Neural cell (in vitro differentiated cells): ENCODE measurements at regions not wholly inside any gene's neighbourhood (a gene's known extent, or its start where the extent isn't known, plus 50 kb on each side); places are given as distances from the start of the nearest gene placed in this dataset.

ENCODE experiments used
- H2AFZ ChIP-seq: fragments of 200-600, 300-800 bp; sonication (generic), shearing (Covaris generic); 2 replicates; pipeline ENCODE4 v1.6.0; 2014; ENCODE audit warnings: low read depth, mild to moderate bottlenecking, antibody characterized with exemption, low read length, moderate library complexity
- H3F3A ChIP-seq: fragments of 200-600 bp; shearing (Covaris generic); 2 replicates; pipeline ENCODE4 v1.6.1; 2016; ENCODE audit warnings: mild to moderate bottlenecking, moderate library complexity, mixed read lengths, antibody characterized with exemption, low read length; ENCODE audit not compliant: insufficient read depth, poor library complexity, severe bottlenecking
- H3K27ac ChIP-seq: fragments of 200-600, 300-800 bp; sonication (generic), shearing (Covaris generic); 2 replicates; pipeline ENCODE4 v1.5.1; 2014; ENCODE audit warnings: mild to moderate bottlenecking, low read length, moderate library complexity
- H3K27me3 ChIP-seq: fragments of 300-800, 200-600 bp; sonication (generic), shearing (Covaris generic); 2 replicates; pipeline ENCODE4 v1.6.0; 2014; ENCODE audit warnings: mild to moderate bottlenecking, low read depth, low read length, moderate library complexity; ENCODE audit not compliant: insufficient read depth
- H3K36me3 ChIP-seq: fragments of 300-800, 200-600 bp; sonication (generic), shearing (Covaris generic); 2 replicates; pipeline ENCODE4 v1.5.1; 2014; ENCODE audit warnings: mild to moderate bottlenecking, antibody characterized with exemption, low read length, moderate library complexity; ENCODE audit not compliant: insufficient read depth
- H3K4me2 ChIP-seq: fragments of 300-800, 200-600 bp; sonication (generic), shearing (Covaris generic); 2 replicates; pipeline ENCODE4 v1.6.0; 2014; ENCODE audit warnings: mild to moderate bottlenecking, low read length
- H3K4me3 ChIP-seq: fragments of 300-800, 200-600 bp; sonication (generic), shearing (Covaris generic); 2 replicates; pipeline ENCODE4 v1.5.1; 2014; ENCODE audit warnings: mild to moderate bottlenecking, low read length, moderate library complexity
- H3K79me2 ChIP-seq: fragments of 200-600 bp; shearing (Covaris generic); replicated peaks from 2 replicates; pipeline ENCODE4 v1.6.0; 2014; ENCODE audit warnings: mild to moderate bottlenecking, low read length, moderate library complexity; ENCODE audit not compliant: insufficient read depth
- H3K9ac ChIP-seq: fragments of 300-800, 200-600 bp; sonication (generic), shearing (Covaris generic); 2 replicates; pipeline ENCODE4 v1.6.1; 2016; ENCODE audit warnings: mild to moderate bottlenecking, low read length, mixed read lengths
- H3K9me2 ChIP-seq: fragments of 200-600 bp; shearing (Covaris generic); 2 replicates; pipeline ENCODE4 v1.6.1; 2016; ENCODE audit warnings: mild to moderate bottlenecking, low read length, mixed read lengths; ENCODE audit not compliant: insufficient read depth
- H3K9me3 ChIP-seq: fragments of 200-600, 300-800 bp; sonication (generic), shearing (Covaris generic); 2 replicates; pipeline ENCODE4 v1.6.1; 2016; ENCODE audit warnings: mild to moderate bottlenecking, mixed run types, low read length, moderate library complexity, mixed read lengths
- H4K20me1 ChIP-seq: fragments of 200-600 bp; shearing (Covaris generic); 2 replicates; pipeline ENCODE4 v1.6.1; 2016; ENCODE audit warnings: mild to moderate bottlenecking, mixed run types; ENCODE audit not compliant: insufficient read depth
- CTCF ChIP-seq: fragments of 450-650 bp; IDR thresholded peaks from 2 replicates; pipeline ENCODE4 v1.5.1; 2014; ENCODE audit warnings: antibody characterized with exemption, mild to moderate bottlenecking, moderate library complexity; ENCODE audit not compliant: poor library complexity, severe bottlenecking
- EP300 ChIP-seq: fragments of 450-650 bp; conservative IDR thresholded peaks from 2 replicates; pipeline ENCODE4 v1.6.1; 2014; ENCODE audit warnings: antibody characterized with exemption, mild to moderate bottlenecking, moderate library complexity; ENCODE audit not compliant: poor library complexity, severe bottlenecking
- EZH2 ChIP-seq: fragments of 200-600, 300-800 bp; shearing (Covaris generic), sonication (generic); IDR thresholded peaks from 2 replicates; pipeline ENCODE4 v1.6.1; 2014; ENCODE audit warnings: antibody characterized with exemption, low read length, borderline replicate concordance, mild to moderate bottlenecking; ENCODE audit not compliant: insufficient read depth, poor library complexity, severe bottlenecking
- MXI1 ChIP-seq: fragments of 450-650 bp; conservative IDR thresholded peaks from 2 replicates; pipeline ENCODE4 v1.6.1; 2014; ENCODE audit warnings: antibody characterized with exemption, mild to moderate bottlenecking; ENCODE audit not compliant: poor library complexity, severe bottlenecking
- POLR2AphosphoS5 ChIP-seq: IDR thresholded peaks from 2 replicates; pipeline ENCODE4 v1.6.1; 2012
- RAD21 ChIP-seq: fragments of 450-650 bp; conservative IDR thresholded peaks from 2 replicates; pipeline ENCODE4 v1.6.1; 2014; ENCODE audit warnings: antibody characterized with exemption, mild to moderate bottlenecking, moderate library complexity
- REST ChIP-seq: IDR thresholded peaks from 2 replicates; pipeline ENCODE4 v1.6.1; 2012; ENCODE audit warnings: borderline replicate concordance
- SMC3 ChIP-seq: fragments of 450-650 bp; conservative IDR thresholded peaks from 2 replicates; pipeline ENCODE4 v1.6.1; 2014; ENCODE audit warnings: antibody characterized with exemption, mild to moderate bottlenecking, moderate library complexity; ENCODE audit not compliant: poor library complexity
- TAF1 ChIP-seq: IDR thresholded peaks from 2 replicates; pipeline ENCODE4 v1.6.1; 2012; ENCODE audit warnings: low read depth

- H3K36me3 ChIP-seq: no peaks in the 10 kb centered on the region
- H3K4me3 ChIP-seq: no peak overlapping the region
- H3F3A ChIP-seq: no peaks in the 10 kb centered on the region
- TF ChIP-seq RAD21 (no peak), REST (no peak), EP300 (no peak), CTCF (no peak), SMC3 (no peak), POLR2AphosphoS5 (no peak), EZH2 (no peak), MXI1 (no peak), TAF1 (no peak)
- H3K9ac ChIP-seq: no peak overlapping the region
- H3K4me2 ChIP-seq: no peak overlapping the region
- no peaks in the 10 kb centered on the region for H3K9me2 ChIP-seq
- H4K20me1 ChIP-seq: no peaks in the 10 kb centered on the region
- H3K9me3 ChIP-seq: no peaks in the 10 kb centered on the region
- H3K79me2 ChIP-seq: no peaks in the 10 kb centered on the region
- H3K27ac ChIP-seq: no peak overlapping the region
- no peak overlapping the region for H2AFZ ChIP-seq
- no peaks in the 10 kb centered on the region for H3K27me3 ChIP-seq
Observed at GRCh38 chr9:135000647-135001245, 83.0 kb upstream of the FCN1 start.

GRCh38 chr9:135001526-135001925, 83.8 kb upstream of the FCN1 start:
- H3K79me2 ChIP-seq: no peaks in the 10 kb centered on the region
- H4K20me1 ChIP-seq: no peaks in the 10 kb centered on the region
- H3K36me3 ChIP-seq: no peaks in the 10 kb centered on the region
- no peaks in the 10 kb centered on the region for H3K9me2 ChIP-seq
- no peaks in the 10 kb centered on the region for H3K9me3 ChIP-seq
- TF ChIP-seq MXI1 (no peak), RAD21 (no peak), SMC3 (no peak), CTCF (no peak), EP300 (no peak)
- H3F3A ChIP-seq: no peaks in the 10 kb centered on the region
- H3K27ac ChIP-seq: no peak overlapping the region
- H2AFZ ChIP-seq: no peak overlapping the region
- no peaks in the 10 kb centered on the region for H3K27me3 ChIP-seq
- H3K4me2 ChIP-seq: no peak overlapping the region
- no peak overlapping the region for H3K4me3 ChIP-seq
- H3K9ac ChIP-seq: no peak overlapping the region
